HEK293 (cell line): ENCODE measurements at regions not wholly inside any gene's neighbourhood (a gene's known extent, or its start where the extent isn't known, plus 50 kb on each side); places are given as distances from the start of the nearest gene placed in this dataset.

ENCODE experiments used
- CTCF ChIP-seq: fragments of 450-650 bp; formaldehyde crosslinking; IDR thresholded peaks from 2 replicates; pipeline ENCODE4 v1.5.1; 2016; ENCODE audit warnings: missing biosample characterization, missing genetic modification characterization
- REST ChIP-seq: fragments of 450-650 bp; formaldehyde crosslinking; IDR thresholded peaks from 2 replicates; pipeline ENCODE4 v1.5.1; 2016; ENCODE audit warnings: missing biosample characterization, missing genetic modification characterization
- ZBTB11 ChIP-seq: fragments of 450-650 bp; formaldehyde crosslinking; conservative IDR thresholded peaks from 2 replicates; pipeline ENCODE4 v1.5.1; 2016; ENCODE audit warnings: low read depth, missing biosample characterization, missing genetic modification characterization
- ZBTB44 ChIP-seq: fragments of 450-650 bp; IDR thresholded peaks from 2 replicates; pipeline ENCODE4 v1.5.1; 2018; ENCODE audit warnings: missing biosample characterization, mild to moderate bottlenecking, missing genetic modification characterization
- ZNF140 ChIP-seq: fragments of 450-650 bp; formaldehyde crosslinking; IDR thresholded peaks from 2 replicates; pipeline ENCODE4 v1.5.1; 2016; ENCODE audit warnings: missing biosample characterization, missing genetic modification characterization
- ZNF513 ChIP-seq: fragments of 450-650 bp; IDR thresholded peaks from 2 replicates; pipeline ENCODE4 v1.5.1; 2018; ENCODE audit warnings: missing biosample characterization, missing genetic modification characterization
- ZNF707 ChIP-seq: fragments of 450-650 bp; formaldehyde crosslinking; IDR thresholded peaks from 2 replicates; pipeline ENCODE4 v1.5.1; 2016; ENCODE audit warnings: missing biosample characterization, missing genetic modification characterization
- ZSCAN5A ChIP-seq: fragments of 450-650 bp; formaldehyde crosslinking; IDR thresholded peaks from 2 replicates; pipeline ENCODE4 v1.5.1; 2016; ENCODE audit warnings: missing biosample characterization, missing genetic modification characterization

GRCh38 chr17:79443026-79443425 lies 167.8 kb downstream of the RBFOX3 start:
- TF ChIP-seq CTCF (tag by site-specific recombination) (no peak), ZNF513 (no peak), ZSCAN5A (tag by site-specific recombination) (no peak), ZBTB44 (tag by site-specific recombination) (no peak), REST (tag by site-specific recombination) (no peak), ZNF707 (no peak), ZNF140 (tag by site-specific recombination) (no peak), ZBTB11 (tag by site-specific recombination) (no peak)
